GM12878 (cell line): ENCODE measurements at regions not wholly inside any gene's neighbourhood (a gene's known extent, or its start where the extent isn't known, plus 50 kb on each side); places are given as distances from the start of the nearest gene placed in this dataset.

ENCODE experiments used
- ATAC-seq: fragments of 200-7000 bp; cut with Tn5 transposase; 3 replicates; pipeline ENCODE4 v1.9.1; 2020; ENCODE audit warnings: mild to moderate bottlenecking, moderate library complexity
- BruUV-seq: library from RNA; stranded (reverse); fragments of 400-500 nt; replicated peaks from 2 replicates; lab custom pipeline; 2021; lab: Mats Ljungman, UMichigan
- CTCF ChIA-PET: fragments of 300-600 bp; sonication (Branson Sonifier 250); formaldehyde crosslinking; extraction: SDS; loops from one replicate; lab custom pipeline; 2021; ENCODE audit warnings: inconsistent platforms; lab: Yijun Ruan, JAX
- POLR2A ChIA-PET: fragments of 350-600 bp; formaldehyde crosslinking; extraction: SDS; loops from one replicate; lab custom pipeline; 2021; ENCODE audit warnings: inconsistent platforms; lab: Charles Lee
- RAD21 ChIA-PET: fragments of 300-600 bp; sonication (Branson Sonifier 250); formaldehyde crosslinking; loops from one replicate; lab custom pipeline; 2023; ENCODE audit warnings: antibody characterized with exemption; ENCODE audit not compliant: unreplicated experiment; lab: Charles Lee
- SMC1A ChIA-PET: fragments of 300-600 bp; sonication (Branson Sonifier 250); formaldehyde crosslinking; loops from one replicate; lab custom pipeline; 2023; ENCODE audit not compliant: unreplicated experiment, uncharacterized antibody; lab: Charles Lee
- DNase-seq: peaks from one replicate; pipeline ENCODE4 v3.0.0-alpha.2; 2011; ENCODE audit warnings: low read depth, low spot score
- FAIRE-seq: peaks from 3 replicates; lab custom pipeline; 2011; peaks lifted over from hg19 to GRCh38; lab: Jason Lieb, UNC
- H2AFZ ChIP-seq: 2 replicates; pipeline ENCODE4 v1.6.0; 2011; ENCODE audit warnings: low read depth, low read length, control low read depth; ENCODE audit not compliant: control insufficient read depth
- H3K27ac ChIP-seq: 2 replicates; pipeline ENCODE4 v1.5.1; 2011; ENCODE audit warnings: control low read depth; ENCODE audit not compliant: control insufficient read depth, insufficient read depth
- H3K27me3 ChIP-seq, 2 experiments: replicated peaks in 1 of 2; 2 replicates each; pipeline versions ENCODE4 v1.6.0 to v1.6.1; 2011; ENCODE audit warnings: low read length in 1 of 2; ENCODE audit not compliant: control insufficient read depth in 2 of 2, insufficient read depth in 2 of 2
- H3K36me3 ChIP-seq, 2 experiments: 2 replicates each; pipeline ENCODE4 v1.5.1; 2011; ENCODE audit warnings: low read length in 1 of 2; ENCODE audit not compliant: control insufficient read depth in 2 of 2, insufficient read depth in 2 of 2
- H3K4me1 ChIP-seq: 2 replicates; pipeline ENCODE4 v1.6.1; 2011; ENCODE audit warnings: mild to moderate bottlenecking, low read length, moderate library complexity, mixed read lengths; ENCODE audit not compliant: control insufficient read depth, insufficient read depth
- H3K4me2 ChIP-seq: 2 replicates; pipeline ENCODE4 v1.6.0; 2011; ENCODE audit warnings: control low read depth; ENCODE audit not compliant: control insufficient read depth, insufficient read depth
- H3K4me3 ChIP-seq: fragments of 200-600 bp; sonication (generic); 2 replicates; pipeline ENCODE4 v1.5.1; 2016
- H3K79me2 ChIP-seq: 2 replicates; pipeline ENCODE4 v1.6.0; 2011; ENCODE audit warnings: low read length; ENCODE audit not compliant: control insufficient read depth, insufficient read depth
- H3K9ac ChIP-seq: 2 replicates; pipeline ENCODE4 v1.8.0; 2011; ENCODE audit warnings: low read length, control low read depth, mixed read lengths; ENCODE audit not compliant: control insufficient read depth, insufficient read depth
- H3K9me3 ChIP-seq: replicated peaks from 3 replicates; pipeline ENCODE4 v1.5.1; 2011; ENCODE audit warnings: mild to moderate bottlenecking, low read length; ENCODE audit not compliant: control insufficient read depth, insufficient read depth
- H4K20me1 ChIP-seq: 2 replicates; pipeline ENCODE4 v1.6.0; 2011; ENCODE audit not compliant: control insufficient read depth, insufficient read depth
- ATF7 ChIP-seq: fragments of 450-650 bp; IDR thresholded peaks from 2 replicates; pipeline ENCODE4 v1.6.1; 2016; ENCODE audit warnings: low read depth, mild to moderate bottlenecking
- CHD2 ChIP-seq: IDR thresholded peaks from 2 replicates; pipeline ENCODE4 v1.6.1; 2011; ENCODE audit warnings: low read depth, low read length, improper control_type of control experiment, borderline replicate concordance
- CHD4 ChIP-seq: fragments of 200-600 bp; sonication (generic); IDR thresholded peaks from 2 replicates; pipeline ENCODE4 v1.6.1; 2016; ENCODE audit warnings: mild to moderate bottlenecking
- EED ChIP-seq: sonication (generic); IDR thresholded peaks from 2 replicates; pipeline ENCODE4 v1.6.1; 2016; ENCODE audit warnings: antibody characterized with exemption, low read depth
- HDAC2 ChIP-seq: fragments of 200-600 bp; sonication (generic); IDR thresholded peaks from 2 replicates; pipeline ENCODE4 v1.6.1; 2017
- HDAC6 ChIP-seq: fragments of 200-600 bp; sonication (generic); IDR thresholded peaks from one replicate; pipeline ENCODE4 v1.8.0; 2017; ENCODE audit warnings: antibody characterized with exemption; ENCODE audit not compliant: unreplicated experiment
- IKZF1 ChIP-seq: fragments of 450-650 bp; conservative IDR thresholded peaks from 2 replicates; pipeline ENCODE4 v1.6.1; 2017; ENCODE audit warnings: antibody characterized with exemption, mild to moderate bottlenecking
- MTA3 ChIP-seq: IDR thresholded peaks from 2 replicates; pipeline ENCODE4 v1.6.1; 2012; ENCODE audit warnings: low read length, inconsistent platforms, borderline replicate concordance
- NFYB ChIP-seq: IDR thresholded peaks from 2 replicates; pipeline ENCODE4 v1.6.1; 2011; ENCODE audit warnings: low read depth, mild to moderate bottlenecking, low read length, improper control_type of control experiment, moderate library complexity; ENCODE audit not compliant: insufficient read depth
- NR2C2 ChIP-seq: IDR thresholded peaks from 2 replicates; pipeline ENCODE4 v1.6.1; 2011; ENCODE audit warnings: borderline replicate concordance, low read depth; ENCODE audit not compliant: control insufficient read depth, insufficient read length
- NRF1 ChIP-seq: conservative IDR thresholded peaks from 2 replicates; pipeline ENCODE4 v1.6.1; 2011; ENCODE audit warnings: mild to moderate bottlenecking, low read depth, low read length, improper control_type of control experiment
- PAX8 ChIP-seq: fragments of 450-650 bp; IDR thresholded peaks from 2 replicates; pipeline ENCODE4 v1.6.1; 2017; ENCODE audit warnings: mild to moderate bottlenecking, moderate library complexity
- POLR2AphosphoS2 ChIP-seq: IDR thresholded peaks from 2 replicates; pipeline ENCODE4 v1.6.1; 2011; ENCODE audit warnings: low read depth, mild to moderate bottlenecking, low read length, improper control_type of control experiment, moderate library complexity
- RFX5 ChIP-seq: IDR thresholded peaks from 2 replicates; pipeline ENCODE4 v1.6.1; 2011; ENCODE audit warnings: low read depth, low read length, improper control_type of control experiment
- RUNX3 ChIP-seq: IDR thresholded peaks from 2 replicates; pipeline ENCODE4 v1.6.1; 2012; ENCODE audit warnings: low read length, inconsistent platforms
- ZNF384 ChIP-seq: IDR thresholded peaks from 2 replicates; pipeline ENCODE4 v1.6.1; 2012; ENCODE audit warnings: low read depth, mild to moderate bottlenecking, low read length, improper control_type of control experiment, borderline replicate concordance
- WGBS: methylation state at CpG from one replicate; pipeline ENCODE4 v1.1.6; 2016; ENCODE audit warnings: low lambda C conversion rate; ENCODE audit not compliant: insufficient replicate concordance, insufficient coverage; ENCODE audit errors: missing lambda C conversion rate; 5-methylcytosine and 5-hydroxymethylcytosine counted together
- in situ Hi-C: fragments of 300-500 bp; cut with MboI; formaldehyde crosslinking; loops from 9 replicates; pipeline ENCODE4 v1.14.3; 2018; ENCODE audit warnings: mixed read lengths
- intact Hi-C: fragments of 100-400 bp; cut with micrococcal nuclease; formaldehyde crosslinking; loops from one replicate; pipeline ENCODE4 v1.14.2; 2022; ENCODE audit not compliant: unreplicated experiment
- TF ChIP-seq, protein P1 (sequence below): fragments of 450-650 bp; IDR thresholded peaks from 2 replicates; pipeline ENCODE4 v1.6.1; 2018; ENCODE audit warnings: mild to moderate bottlenecking, low read depth, moderate library complexity; ENCODE audit not compliant: partially characterized antibody
- TF ChIP-seq, protein P2 (sequence below): IDR thresholded peaks from 2 replicates; pipeline ENCODE4 v1.6.1; 2012; ENCODE audit warnings: mild to moderate bottlenecking, low read depth, low read length

DNA sequence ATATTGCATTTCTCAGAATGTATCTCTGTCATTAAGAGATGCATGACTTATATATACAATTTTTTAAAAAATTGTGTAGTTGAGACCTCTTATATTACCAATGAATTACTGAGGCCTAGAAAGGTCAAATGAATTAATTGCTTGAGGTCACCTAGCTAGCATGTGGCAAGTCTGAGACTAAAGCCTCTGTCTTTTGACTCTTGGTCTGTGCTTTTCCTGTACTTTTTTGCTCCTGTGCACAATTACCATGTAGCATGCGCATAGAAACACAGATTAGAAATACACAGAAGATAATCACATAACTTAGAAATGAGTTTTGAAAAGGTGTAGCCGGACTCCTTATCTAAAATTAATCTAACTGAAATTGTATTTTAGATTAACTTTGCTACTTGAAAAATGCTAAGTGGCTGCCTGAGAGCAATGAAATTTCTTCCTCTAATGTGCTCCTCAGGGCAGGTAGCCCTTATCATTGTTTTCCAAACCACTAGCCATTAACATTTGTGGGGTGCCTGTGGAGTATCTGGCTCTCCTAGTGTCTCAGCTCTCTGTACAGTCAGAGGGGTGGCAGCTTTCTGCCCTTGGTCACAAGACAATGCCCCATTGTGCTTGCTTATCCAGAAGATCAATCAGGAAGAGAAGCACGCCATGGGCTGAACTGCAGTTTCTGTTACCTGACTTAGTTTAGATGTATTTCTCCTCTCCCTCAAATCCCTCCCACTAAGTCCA is 119.6 kb downstream of the RFC3 start:
- 100% methylated on average over 3 of the region's 3 CpGs for WGBS
- Histone ChIP-seq H3K9me3 (no peaks in the 10 kb centered on the region; the same call in 2 of the 3 replicates), H3K27me3 (no peaks in the 10 kb centered on the region), H3K36me3 (no peaks in the 10 kb centered on the region), H3K4me3 (no peak overlapping the region), H3K4me1 (0 out of 2 replicates have a peak, but pooled peaks cover 3% of the 10 kb centered on the region), H3K79me2 (no peaks in the 10 kb centered on the region), H3K27ac (no peak overlapping the region), H3K9ac (no peak overlapping the region), H2AFZ (no peak overlapping the region), H4K20me1 (no peaks in the 10 kb centered on the region), H3K4me2 (no peak overlapping the region)
- DNase-seq (no peak), ATAC-seq (no peak), FAIRE-seq (no peak)
- in situ Hi-C loops = no loop called here
- SMC1A ChIA-PET = no interaction called here
- POLR2A ChIA-PET = no interaction called here
- RAD21 ChIA-PET = no interaction called here
- CTCF ChIA-PET = no interaction called here
- BruUV-seq = no TSS peak
- intact Hi-C loops = no loop called here
- TF ChIP-seq ZNF384 (no peak), EED (no peak), NR2C2 (no peak), MTA3 (no peak), PAX8 (no peak), NRF1 (no peak), CHD2 (no peak), CHD4 (no peak), RUNX3 (no peak), NFYB (no peak), HDAC6 (no peak), IKZF1 (no peak), ATF7 (no peak), HDAC2 (no peak), RFX5 (no peak), POLR2AphosphoS2 (no peak)
- TF ChIP-seq, protein P1, sequence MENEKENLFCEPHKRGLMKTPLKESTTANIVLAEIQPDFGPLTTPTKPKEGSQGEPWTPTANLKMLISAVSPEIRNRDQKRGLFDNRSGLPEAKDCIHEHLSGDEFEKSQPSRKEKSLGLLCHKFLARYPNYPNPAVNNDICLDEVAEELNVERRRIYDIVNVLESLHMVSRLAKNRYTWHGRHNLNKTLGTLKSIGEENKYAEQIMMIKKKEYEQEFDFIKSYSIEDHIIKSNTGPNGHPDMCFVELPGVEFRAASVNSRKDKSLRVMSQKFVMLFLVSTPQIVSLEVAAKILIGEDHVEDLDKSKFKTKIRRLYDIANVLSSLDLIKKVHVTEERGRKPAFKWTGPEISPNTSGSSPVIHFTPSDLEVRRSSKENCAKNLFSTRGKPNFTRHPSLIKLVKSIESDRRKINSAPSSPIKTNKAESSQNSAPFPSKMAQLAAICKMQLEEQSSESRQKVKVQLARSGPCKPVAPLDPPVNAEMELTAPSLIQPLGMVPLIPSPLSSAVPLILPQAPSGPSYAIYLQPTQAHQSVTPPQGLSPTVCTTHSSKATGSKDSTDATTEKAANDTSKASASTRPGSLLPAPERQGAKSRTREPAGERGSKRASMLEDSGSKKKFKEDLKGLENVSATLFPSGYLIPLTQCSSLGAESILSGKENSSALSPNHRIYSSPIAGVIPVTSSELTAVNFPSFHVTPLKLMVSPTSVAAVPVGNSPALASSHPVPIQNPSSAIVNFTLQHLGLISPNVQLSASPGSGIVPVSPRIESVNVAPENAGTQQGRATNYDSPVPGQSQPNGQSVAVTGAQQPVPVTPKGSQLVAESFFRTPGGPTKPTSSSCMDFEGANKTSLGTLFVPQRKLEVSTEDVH = no peak
- TF ChIP-seq, protein P2, sequence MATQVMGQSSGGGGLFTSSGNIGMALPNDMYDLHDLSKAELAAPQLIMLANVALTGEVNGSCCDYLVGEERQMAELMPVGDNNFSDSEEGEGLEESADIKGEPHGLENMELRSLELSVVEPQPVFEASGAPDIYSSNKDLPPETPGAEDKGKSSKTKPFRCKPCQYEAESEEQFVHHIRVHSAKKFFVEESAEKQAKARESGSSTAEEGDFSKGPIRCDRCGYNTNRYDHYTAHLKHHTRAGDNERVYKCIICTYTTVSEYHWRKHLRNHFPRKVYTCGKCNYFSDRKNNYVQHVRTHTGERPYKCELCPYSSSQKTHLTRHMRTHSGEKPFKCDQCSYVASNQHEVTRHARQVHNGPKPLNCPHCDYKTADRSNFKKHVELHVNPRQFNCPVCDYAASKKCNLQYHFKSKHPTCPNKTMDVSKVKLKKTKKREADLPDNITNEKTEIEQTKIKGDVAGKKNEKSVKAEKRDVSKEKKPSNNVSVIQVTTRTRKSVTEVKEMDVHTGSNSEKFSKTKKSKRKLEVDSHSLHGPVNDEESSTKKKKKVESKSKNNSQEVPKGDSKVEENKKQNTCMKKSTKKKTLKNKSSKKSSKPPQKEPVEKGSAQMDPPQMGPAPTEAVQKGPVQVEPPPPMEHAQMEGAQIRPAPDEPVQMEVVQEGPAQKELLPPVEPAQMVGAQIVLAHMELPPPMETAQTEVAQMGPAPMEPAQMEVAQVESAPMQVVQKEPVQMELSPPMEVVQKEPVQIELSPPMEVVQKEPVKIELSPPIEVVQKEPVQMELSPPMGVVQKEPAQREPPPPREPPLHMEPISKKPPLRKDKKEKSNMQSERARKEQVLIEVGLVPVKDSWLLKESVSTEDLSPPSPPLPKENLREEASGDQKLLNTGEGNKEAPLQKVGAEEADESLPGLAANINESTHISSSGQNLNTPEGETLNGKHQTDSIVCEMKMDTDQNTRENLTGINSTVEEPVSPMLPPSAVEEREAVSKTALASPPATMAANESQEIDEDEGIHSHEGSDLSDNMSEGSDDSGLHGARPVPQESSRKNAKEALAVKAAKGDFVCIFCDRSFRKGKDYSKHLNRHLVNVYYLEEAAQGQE = no peak
